Skeletal muscle cell (primary cell): ENCODE measurements at regions not wholly inside any gene's neighbourhood (a gene's known extent, or its start where the extent isn't known, plus 50 kb on each side); places are given as distances from the start of the nearest gene placed in this dataset.
"Not testable (repeated sequence)": the region's sequence is repeated elsewhere in the genome, so short reads cannot be mapped to it uniquely, and the experiment has no call there.

Experiments
- DNase-seq: peaks from one replicate; pipeline ENCODE4 v3.0.0-alpha.2; 2010; ENCODE audit warnings: low read depth
- H3K4me3 ChIP-seq: 2 replicates; pipeline ENCODE4 v1.5.1; 2011; ENCODE audit warnings: low read depth, mild to moderate bottlenecking, control low read depth, low read length, moderate library complexity

DNA sequence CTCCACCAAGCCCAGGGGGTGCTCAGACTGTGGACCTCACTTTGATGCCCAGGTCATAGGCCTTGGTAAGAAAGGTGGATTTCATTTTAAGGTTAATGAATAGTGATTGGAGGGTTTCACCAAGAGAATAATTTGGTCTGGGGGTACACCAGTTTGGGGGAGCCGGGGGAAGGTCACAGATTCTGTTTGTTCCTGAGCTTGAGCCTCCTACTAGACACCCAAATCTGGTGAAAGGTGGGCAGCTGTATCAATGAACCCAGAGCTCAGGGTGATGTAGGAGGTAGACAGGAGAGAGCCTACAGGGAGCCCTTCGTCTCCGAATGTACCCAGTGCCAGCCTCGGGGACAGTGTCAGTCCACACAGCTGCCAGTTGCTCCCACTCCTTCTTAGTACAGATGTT is 63.7 kb upstream of the ATP12A start:
- no peak for DNase-seq
- H3K4me3 ChIP-seq, result no peak overlapping the region

GRCh38 chr13:24617256-24618010 is 62.8 kb upstream of the ATP12A start:
- no peak overlapping the region for H3K4me3 ChIP-seq
- DNase-seq, result no peak

- DNase-seq, result no peak
- no peak overlapping the region for H3K4me3 ChIP-seq
Observed at GRCh38 chr13:24618011-24618955, 61.9 kb upstream of the ATP12A start.

- H3K4me3 ChIP-seq, result no peak overlapping the region
- DNase-seq, result no peak
Observed at GRCh38 chr13:24619282-24619681, 60.9 kb upstream of the ATP12A start.

DNA sequence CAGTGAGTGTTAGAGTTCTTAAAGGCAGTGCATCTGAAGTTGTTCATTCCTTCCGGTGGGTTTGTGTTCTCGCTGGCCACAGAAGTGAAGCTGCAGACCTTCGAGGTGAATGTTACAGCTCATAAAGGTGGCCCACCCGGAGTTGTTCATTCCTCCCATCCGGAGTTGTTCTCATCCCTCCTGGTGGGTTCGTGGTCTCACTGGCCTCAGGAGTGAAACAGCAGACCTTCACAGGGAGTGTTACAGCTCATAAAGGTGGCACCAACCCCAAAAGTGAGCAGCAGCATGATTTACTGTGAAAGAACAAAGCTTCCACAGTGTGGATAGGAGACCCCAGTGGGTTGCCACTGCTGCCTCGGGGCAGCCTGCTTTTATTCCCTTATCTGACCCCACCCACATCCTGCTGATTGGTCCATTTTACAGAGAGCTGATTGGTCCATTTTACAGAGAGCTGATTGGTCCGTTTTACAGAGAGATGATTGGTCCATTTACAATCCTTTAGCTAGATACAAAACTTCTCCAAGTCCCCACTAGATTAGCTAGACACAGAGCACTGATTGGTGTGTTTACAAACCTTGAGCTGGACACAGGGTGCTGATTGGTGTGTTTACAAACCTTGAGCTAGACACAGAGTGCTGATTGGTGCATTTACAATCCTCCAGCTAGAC is 57.6 kb upstream of the ATP12A start:
- not testable (repeated sequence) for DNase-seq, H3K4me3 ChIP-seq

GRCh38 chr13:24623149-24623665 is 57.0 kb upstream of the ATP12A start:
- DNase-seq, result no peak
- H3K4me3 ChIP-seq, result no peak overlapping the region

- no peak overlapping the region for H3K4me3 ChIP-seq
- DNase-seq, result no peak
Observed at GRCh38 chr13:24624363-24624762, 55.8 kb upstream of the ATP12A start.

DNA sequence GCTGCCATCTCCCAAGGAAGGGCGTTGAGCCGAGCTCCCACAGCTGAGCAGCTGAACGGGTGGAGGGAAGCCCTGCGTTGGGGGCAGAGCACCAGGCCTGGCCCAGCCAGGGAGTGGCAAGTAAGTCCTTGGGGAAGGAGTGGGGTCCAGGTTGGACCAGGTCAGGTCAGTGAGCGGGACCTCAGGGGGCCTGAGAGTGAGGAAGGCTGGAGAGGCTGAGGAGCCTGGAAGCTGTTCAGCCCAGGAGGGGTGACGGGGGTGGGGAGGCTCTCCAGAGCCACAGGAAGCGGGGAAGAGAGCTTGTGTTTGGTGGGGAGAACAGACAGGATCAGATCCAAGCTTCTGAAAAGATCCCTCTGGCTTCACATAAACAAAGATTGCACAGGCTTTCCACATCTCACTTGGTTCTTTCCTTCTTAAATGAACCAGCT is 55.4 kb upstream of the ATP12A start:
- DNase-seq, result no peak
- H3K4me3 ChIP-seq, result no peak overlapping the region

- no peak for DNase-seq
- no peak overlapping the region for H3K4me3 ChIP-seq
Observed at GRCh38 chr13:24625331-24625731, 54.9 kb upstream of the ATP12A start.

GRCh38 chr13:24625870-24626849 is 54.0 kb upstream of the ATP12A start:
- no peak overlapping the region for H3K4me3 ChIP-seq
- no peak for DNase-seq

DNA sequence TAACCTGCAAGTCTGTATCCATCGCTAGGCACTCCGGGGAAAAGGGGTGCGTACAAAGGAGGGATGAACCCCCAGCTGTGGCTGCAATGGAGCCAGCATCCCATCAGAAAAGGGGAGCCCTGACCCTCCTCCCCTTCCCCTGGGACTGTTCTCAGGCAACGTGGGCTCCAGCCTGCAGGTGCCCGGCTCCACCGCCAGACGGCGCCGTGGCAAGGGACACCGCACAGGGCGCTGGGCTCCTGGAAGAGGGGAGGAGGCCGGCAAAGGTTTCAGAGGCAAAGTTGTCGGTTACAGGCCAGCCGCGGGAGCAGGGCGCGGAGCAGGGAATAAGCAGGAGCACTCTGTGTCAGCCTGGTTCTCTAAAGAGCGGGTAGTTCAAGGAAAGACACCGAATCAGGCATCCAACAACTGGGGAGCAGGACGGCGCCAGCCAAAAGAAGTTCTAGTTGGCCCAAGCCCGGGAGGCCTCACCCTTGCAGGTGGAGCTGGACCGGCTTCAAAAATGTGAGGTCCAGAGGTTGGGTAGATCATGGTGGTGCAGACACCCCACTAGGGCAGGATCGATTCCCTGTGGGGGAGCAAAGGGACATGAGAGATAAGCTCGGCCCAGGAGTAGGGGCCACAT is 53.0 kb upstream of the ATP12A start:
- no peak overlapping the region for H3K4me3 ChIP-seq
- no peak for DNase-seq

DNA sequence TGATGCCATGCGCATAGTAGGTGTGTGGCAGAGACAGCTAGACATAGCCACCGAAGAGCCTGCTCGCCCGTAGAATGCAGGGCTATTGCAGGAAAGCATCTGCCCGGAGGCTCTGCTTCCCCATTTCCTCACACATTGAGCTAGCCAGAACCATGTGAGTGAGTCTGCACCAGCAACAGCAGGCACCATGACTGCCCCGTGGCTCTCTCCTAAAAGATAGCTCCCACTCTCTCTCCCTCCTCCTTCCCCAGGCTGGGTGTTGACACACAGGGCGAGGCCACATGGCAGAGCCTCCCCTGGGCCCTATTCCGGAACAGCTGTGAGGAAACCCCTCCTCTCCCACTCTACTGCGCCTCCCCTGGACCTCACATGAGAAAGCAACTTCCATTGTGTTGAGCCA is 52.3 kb upstream of the ATP12A start:
- no peak for DNase-seq
- H3K4me3 ChIP-seq, result no peak overlapping the region

- DNase-seq, result no peak
Observed at GRCh38 chr13:24629320-24629719, 50.9 kb upstream of the ATP12A start.

GRCh38 chr13:24630121-24630520 is 50.1 kb upstream of the ATP12A start:
- H3K4me3 ChIP-seq, result no peak overlapping the region
- no peak for DNase-seq

More at GRCh38 chr13:24629320-24629719, 50.9 kb upstream of the ATP12A start:
- H3K4me3 ChIP-seq, result no peak overlapping the region
